GM18858 (cell line): ENCODE measurements at regions not wholly inside any gene's neighbourhood (a gene's known extent, or its start where the extent isn't known, plus 50 kb on each side); places are given as distances from the start of the nearest gene placed in this dataset.
"Not testable (repeated sequence)": the region's sequence is repeated elsewhere in the genome, so short reads cannot be mapped to it uniquely, and the experiment has no call there.

Source experiments
- ATAC-seq: cut with Tn5 transposase; IDR thresholded peaks from one replicate; pipeline ENCODE4 v1.9.1; 2021; ENCODE audit not compliant: unreplicated experiment

DNA sequence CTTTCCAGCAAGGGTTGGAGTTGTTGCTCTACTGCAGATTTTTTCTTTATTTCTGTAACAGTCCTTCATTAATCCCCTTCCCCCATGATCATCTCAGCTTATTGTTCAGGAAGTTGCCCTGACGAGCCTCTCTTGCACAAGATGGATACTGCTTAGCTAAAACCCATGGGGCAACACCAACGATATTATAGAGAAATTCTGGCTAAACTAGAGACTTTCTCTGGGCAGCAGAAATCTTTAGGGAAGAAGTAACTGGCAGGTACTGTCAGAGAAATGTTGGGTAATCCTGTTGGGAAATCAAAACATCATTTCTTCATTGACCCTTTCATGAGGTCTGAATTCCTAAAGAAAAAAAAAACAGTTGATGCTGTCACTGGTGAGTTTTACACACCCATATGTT, 921.3 kb downstream of the NLGN4X start:
- no peak for ATAC-seq

DNA sequence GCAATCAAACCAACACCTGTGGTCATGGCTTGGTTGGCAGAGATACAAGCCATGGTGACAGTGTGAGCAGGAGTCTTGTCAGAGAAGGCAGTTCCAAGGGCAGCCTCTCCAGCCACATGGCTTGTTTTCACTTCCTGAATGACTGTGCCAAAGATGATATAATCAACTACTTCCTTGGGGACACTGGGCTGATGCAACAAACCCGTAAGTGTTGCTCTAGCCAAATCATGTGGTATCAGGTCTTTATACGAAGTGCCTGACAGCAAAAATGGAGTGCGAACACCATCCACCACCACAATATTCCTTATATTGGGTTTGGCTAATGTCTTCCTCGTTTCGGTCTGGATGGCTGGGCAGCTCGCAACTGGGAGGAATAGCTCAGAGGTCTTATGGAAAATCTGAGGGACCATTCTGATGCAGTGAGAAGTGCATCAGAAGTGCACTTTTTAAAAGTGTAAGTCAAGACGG, 922.0 kb downstream of the NLGN4X start:
- ATAC-seq: no peak

DNA sequence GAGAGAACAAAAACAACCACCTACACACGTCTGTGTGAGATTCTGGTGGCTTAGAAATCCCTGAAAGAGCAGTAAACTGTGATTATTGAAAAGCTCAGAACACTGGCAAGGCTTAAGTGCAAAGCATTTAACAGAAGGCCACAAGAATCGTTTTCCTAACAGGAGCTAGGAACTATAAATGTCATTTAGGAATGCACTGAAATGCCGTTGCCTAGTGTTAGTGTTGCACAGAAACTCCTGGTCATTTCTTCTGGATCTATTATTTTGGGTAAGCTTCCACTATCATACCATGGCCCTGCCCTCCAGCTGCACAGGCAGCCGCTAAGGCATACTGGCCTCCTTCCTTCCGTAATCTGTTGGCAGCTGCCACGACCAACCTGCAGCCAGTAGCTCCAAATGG, 923.2 kb downstream of the NLGN4X start:
- ATAC-seq: no peak

DNA sequence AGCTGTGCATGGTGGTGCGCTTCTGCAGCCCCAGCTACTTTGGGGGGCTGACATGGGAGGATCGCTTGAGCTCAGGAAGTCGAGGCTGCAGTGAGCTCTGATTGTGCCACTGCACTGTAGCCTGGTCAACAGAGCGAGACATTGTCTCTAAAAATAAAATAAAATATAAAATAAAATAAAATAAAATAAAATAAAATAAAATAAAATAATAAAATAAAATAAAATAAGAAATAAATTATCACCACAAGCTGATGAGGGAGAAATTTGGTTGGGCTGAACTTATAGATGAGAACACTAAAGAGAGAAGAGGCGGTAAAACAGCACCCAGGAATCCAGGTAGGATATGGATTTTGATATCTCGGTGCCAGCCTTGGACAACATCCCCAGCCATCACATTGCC, 933.7 kb downstream of the NLGN4X start:
- ATAC-seq: no peak

DNA sequence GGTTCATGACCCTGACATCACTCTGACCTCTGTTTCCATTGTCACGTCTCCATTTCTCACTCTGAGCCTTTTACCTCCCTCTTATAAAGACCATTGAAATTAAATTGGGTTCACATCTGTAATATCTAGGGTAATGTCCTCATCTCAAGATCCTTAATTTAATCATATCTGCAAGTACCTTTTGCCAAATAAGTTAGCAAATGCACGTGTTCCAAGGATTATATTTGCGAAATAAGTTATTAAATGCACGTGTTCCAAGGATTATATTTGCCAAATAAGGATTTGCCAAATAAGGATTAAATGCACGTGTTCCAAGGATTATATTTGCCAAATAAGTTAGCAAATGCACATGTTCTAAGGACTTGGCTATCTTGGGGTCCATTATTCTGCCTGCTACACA, 938.0 kb downstream of the NLGN4X start:
- no peak for ATAC-seq

DNA sequence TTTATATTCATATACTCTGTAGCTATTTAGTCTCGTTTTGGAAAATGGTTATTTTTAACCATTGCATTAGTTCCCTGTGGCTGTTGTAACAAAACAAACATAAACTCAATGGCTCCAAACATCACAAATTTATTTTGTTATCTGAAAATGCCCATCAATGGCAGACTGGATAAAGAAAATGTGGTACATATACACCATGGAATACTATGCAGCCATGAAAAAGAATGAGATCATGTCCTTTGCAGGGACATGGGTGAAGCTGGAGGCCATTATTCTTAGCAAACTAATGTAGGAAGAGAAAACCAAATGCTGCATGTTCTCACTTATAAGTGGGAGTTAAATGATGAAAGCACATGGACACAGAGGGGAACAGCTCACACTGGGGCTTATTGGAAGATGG, 938.7 kb downstream of the NLGN4X start:
- ATAC-seq: not testable (repeated sequence)

DNA sequence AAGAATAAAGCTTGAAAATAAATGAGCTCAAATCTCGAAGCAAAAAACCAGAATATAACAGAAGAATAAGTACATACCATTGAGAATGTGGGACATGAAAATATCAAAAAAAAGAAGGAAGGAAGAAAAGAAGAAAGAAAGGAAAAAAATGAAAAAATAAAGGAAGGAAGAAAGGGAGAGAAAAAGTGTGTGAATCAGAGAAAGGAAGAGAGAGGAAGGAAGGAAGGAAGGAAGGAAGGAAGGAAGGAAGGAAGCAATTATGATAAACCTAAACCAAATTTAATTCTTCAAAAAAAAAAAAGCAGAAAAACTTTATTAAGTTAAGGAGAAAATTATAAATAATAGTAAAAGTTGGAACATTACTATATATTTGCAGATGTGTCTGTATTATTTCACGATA, 949.8 kb downstream of the NLGN4X start:
- ATAC-seq: no peak

DNA sequence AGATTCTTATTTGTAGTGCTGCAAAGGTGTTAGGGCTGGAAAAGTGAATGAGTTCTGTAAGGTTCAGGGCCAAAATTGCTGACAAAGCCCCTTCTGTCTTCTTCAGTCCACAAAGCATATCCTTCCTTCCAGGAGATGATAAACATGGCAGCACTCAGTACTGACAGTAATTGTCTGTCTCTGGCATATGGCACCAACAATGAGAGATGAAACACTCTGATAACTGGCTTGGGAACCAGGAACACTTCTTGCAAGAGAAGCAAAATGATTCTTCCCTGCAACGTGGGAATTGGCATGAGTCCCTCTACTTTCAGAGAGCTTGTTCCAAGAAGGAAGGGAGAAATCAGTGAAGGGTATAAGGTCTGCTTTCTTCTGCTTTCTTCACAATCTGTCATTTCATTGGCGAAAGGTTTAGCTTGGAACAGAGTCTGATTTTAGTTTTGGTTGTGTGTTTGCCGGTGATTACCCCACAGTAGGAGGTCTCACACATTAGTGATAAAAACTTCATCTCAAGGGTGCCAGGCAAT, 963.3 kb downstream of the NLGN4X start:
- ATAC-seq: no peak

DNA sequence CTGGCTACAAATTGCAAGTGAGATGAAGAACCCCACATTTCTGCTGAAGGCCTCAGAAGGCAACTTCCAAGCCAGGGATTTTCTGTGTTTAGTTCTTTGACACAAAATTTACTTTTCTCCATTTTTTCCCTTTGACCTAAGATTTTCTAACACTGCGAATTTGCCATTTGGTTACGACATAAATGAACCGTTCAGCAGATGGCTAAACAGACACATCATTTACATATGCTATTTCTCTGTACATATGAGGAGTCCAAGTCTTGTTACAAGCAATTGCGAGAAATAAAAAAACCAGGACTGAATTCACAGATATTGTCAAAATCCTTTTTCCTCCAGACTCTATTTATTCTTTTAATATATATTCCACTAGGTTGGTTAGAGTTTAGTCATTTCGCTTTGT, 978.6 kb downstream of the NLGN4X start:
- ATAC-seq: no peak

DNA sequence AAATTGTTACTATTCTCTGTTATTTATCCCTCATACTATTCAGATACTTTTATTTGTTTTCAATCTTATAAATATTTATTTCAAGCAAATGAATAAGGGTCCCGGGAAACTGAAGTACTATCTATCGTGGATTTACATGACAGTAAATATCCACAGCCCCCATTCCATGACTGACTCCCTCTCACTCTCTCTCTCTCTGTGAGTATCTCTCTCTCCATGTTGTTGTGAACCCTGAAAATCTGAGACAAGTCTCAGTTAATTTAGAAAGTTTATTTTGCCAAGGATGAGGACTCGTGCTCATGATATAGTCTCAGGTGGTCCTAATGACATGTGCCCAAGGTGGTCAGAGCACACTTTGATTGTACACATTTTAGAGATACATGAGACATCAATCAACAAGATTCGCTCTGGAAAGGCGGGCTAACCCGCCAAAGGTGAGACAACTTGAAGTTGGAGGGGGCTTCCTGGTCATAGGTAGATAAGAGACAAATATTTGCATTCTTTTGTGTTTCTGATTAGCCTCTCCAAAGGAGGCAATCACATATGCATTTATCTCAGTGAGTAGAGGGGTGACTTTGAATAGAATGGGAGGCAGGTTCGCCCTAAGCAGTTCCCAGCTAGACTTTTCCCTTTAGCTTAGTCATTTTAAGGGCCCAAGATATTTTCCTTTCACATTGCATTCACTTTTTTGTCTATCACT, 986.4 kb downstream of the NLGN4X start:
- no peak for ATAC-seq

DNA sequence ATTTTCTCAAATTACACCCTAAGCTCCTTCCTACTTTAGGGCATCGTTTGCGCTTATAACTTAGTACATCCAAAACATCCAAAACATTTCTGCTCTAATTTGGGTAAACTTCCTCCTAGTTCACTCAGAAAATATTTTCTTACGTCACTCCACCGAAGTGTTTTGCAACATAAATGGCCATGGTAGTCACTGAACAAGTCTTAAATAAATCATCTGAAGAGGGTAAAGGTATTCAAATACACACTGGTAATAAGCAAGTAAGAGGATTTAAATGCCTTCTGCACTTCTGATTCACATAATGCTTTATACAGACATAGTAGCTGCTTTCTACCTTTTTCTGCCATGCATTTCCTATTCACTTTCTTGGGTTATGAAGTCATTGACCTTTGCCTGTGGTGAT, 991.9 kb downstream of the NLGN4X start:
- no peak for ATAC-seq

DNA sequence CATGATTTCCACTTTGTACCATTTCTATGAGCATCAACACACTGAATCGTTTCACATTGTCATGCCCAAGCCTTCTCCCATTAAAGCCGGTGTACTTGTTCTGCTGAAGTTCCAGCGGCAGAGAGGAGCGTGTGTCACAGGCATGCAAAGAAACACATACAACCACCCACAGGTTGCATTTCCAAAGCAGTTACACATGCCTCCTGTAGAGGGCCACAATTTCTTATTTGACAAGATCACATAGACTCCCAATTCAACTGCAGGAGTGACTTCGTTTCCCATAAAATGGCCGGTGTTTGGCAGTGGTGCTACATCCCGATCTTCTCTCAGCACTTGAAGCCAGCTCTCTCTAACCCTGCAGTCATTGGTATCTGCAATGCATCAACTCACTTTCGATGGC, 992.6 kb downstream of the NLGN4X start:
- no peak for ATAC-seq

DNA sequence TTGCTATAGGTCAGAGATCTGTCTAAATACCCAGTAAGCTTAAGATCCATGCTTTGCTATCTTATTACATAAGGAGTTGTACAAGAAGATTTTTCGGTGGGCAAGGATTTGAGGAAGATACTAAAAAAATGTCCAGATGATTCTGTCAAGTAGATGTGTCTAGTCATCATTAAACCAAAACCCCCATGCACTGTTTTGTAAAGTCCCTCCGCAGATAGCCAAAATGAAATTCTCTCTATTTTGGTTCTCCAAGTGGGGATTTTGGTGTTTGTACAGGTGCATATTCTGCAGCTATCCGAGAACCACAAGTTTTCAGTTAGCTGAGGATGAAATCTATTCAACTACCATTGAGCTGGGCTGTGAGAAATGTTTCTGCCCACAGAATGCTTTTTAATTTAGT, 994.8 kb downstream of the NLGN4X start:
- no peak for ATAC-seq

DNA sequence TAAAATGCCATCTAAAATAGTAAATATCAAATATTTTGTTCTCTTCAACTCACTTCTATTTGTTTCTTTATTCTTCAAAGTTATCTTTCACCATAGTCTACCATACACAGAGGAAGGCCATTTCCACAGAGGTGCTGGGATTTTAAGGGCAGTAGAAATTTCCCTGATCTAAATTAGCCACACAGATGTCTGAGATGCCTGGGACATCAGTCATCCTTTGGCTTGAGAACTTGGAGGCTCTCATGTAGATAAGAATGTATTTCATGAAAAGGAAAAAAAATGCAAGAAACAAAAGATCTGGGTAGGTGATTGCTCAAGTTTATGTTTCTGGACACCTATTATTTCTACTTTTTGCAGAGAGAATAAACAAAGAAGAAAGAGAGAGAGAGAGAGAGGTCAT, 1008.2 kb downstream of the NLGN4X start:
- no peak for ATAC-seq

DNA sequence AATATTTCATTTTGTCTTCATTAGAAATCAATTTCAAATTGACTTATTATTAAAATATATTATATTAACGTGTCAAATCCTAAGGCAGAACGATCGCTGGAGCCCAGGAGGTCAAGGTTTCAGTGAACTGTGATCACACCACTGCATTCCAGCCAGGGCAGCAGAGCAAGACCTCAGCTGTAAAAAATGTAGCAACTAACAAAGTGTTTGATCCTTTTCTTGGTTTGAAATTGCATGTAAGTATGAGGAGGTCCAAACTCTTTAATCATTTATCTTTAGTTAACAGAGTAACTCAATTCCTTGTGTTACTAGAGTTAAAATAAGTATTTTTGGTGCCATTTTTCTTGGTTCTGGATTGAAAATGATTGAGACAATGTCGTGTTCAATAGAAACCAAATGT, 1033.9 kb downstream of the NLGN4X start:
- no peak for ATAC-seq

DNA sequence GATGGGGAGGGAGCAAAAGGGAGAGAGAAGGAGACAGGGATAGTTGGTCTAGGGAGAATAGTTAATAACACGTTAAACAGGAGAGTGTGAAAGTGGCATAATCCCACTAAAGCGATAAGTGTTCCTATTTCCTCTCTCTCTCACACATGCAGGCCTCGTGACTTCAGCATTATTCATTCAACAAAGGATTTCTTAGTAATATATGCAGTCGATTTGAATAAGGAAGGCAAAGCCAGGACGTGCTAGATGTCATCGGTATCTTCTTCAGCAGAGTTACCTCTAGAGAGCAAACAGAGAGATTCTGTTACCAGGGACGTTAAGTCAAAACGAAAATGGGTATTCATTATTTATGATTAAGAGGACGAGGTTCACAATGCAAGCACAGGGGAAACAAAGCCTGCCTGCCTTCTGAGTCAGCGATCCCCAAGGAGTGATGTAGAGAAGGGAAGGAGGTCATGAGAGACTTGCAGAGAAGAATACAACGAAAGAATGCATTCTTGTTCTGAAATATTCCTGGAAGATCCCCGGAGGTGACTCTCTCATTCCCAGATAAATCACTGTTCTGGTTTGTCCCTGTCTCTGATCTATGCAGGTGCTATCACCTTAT, 1048.4 kb downstream of the NLGN4X start:
- ATAC-seq: no peak

DNA sequence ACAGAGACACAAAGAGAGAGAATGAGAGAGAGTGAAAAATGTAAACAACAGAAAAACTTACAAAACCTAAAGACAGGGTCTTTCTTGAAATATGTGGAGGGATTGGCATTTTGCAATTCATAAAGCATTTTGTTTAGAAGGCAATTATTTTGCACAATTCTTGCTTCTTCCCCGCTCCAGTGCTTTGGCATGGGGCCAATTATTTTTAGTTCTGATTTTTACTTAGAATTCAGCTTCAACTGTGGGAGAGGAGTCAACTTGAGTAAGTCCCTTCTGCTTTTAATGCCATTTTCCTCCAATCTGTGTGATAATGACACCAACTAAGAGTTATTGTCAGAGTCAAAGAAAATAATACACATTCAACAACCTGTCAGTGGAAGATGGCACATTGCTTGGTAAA, 1051.9 kb downstream of the NLGN4X start:
- no peak for ATAC-seq

DNA sequence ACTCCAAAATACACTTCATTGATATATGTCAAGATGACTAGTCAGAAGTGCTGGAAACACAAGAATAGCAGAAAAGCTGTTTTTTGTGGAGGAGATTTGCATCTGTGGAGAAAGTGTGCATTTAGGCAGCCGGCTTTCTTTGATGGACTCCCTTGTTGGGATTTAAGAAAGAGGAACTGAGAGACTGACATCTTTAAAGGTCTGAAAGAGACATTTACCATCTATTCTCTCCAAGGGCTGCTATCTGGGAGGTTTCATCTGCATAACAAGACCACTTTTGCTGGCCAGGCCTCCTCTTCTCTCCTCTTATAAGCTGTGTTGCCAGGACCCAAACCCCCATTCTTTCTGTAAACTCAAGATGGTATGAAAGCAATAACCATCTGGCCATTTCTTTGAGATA, 1065.0 kb downstream of the NLGN4X start:
- ATAC-seq: no peak

DNA sequence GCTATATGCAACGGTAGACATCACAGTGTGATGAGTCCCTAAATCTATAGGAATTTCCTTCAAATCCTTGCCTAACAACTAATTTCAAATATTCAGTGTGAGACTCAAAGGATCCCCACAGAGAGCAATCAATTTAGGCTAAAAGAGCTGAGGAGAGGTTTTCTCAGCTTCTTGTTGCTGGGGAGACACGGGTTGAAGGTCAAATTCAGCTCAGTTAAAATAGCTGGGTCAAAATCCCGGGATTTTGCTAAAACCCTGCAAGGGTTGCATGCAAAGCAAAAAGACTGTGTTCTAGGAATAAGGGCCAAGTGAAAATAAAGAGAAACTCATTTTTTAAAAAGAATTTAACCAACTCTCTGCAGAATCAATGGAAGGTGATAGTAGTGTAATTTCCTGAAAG, 1073.4 kb downstream of the NLGN4X start:
- no peak for ATAC-seq

DNA sequence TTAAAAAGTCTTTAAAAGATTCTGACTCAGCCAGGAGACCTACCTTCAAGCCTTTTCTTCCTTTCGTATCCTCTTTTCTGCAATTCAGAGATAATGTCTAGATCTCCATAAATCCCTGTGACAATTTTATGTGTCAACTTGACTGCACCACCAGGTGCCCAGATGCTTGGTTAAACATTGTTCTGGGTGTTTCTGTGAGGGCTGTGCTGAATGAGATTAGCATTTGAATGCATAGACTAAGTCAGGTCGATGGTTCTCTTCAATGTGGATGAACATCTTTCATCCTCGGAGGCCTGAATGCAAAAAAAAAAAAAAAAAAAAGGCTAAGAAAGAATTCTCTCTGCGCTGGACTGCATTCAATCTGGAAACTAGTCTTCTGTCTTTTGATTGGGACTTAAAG, 1082.7 kb downstream of the NLGN4X start:
- ATAC-seq: no peak

DNA sequence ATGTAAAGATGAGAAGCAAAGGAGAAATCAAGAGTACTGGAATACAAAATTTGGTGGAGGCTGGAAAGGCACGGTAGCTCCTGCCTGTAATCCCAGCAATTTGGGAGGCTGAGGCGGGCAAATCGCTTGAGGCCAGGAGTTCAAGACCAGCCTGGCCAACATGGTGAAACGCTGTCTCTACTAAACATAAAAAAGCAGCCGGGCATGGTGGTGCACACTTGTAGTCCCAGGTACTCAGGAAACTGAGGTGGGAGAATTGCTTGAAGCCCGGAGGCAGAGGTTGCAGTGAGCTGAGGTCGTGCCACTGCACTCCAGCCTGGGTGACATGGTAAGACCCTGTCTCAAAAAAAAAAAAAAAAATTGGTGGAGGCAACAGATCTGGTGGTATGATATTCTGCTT, 1086.0 kb downstream of the NLGN4X start:
- ATAC-seq: no peak

DNA sequence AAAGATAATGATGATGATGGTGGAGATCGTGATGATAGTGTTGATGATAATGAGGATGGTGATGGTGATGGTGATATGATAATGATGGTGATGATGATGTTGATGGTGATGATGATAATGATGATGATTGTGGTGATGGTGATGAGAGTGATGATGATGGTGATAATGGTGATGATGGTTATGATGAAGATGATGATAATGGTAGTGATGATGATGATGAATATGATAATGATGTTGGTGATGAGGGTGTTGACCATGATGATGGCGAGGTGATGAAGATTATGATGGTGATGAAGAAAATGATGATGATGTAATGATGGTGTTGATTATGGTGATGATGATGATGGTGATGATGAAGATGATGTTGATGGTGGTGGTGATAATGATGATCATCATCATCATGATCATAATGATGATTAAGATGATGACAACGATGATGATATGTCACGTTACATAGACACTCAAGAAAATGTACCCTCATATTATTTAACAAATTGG, 1106.4 kb downstream of the NLGN4X start:
- ATAC-seq: no peak

DNA sequence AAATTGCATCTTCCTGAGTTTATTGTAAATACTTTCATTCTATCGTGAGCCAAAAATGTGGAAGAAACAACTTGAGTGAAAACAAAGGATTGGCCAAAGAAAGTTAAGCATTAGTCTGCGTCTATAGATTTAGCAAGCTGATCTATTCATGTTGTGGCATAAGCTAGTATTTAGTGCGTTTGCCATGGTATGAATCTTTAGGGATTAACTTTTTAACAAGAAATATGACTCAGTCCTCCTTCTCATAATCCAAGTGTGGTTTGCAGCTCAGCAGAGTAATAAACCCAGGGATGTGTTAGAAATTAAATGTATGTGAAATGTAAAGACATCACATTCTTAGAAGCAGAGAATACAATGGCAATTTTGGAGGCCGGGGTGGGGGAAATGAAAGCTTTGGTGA, 1110.9 kb downstream of the NLGN4X start:
- no peak for ATAC-seq
